ENCODE measurements at regions not wholly inside any gene's neighbourhood (a gene's known extent, or its start where the extent isn't known, plus 50 kb on each side); places are given as distances from the start of the nearest gene placed in this dataset.

DNA sequence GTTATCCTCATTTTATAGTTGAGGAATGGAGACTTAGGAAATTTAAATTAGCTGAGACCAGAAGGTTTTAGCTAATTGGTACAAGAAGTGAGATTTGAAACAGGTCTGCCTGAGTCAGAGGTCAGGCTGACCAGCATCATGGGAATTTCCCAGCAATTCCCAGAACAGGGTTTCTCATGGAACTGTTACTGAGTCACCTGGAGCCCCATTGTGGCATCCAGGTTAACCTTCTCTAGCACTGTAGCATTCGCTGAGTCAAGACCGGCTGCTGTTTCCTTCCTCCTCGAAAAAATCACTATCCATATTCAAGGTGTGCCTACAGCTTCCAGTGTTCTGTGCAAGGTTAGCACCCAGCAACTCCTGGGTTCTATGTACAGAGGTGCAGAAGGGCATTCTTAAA is 238.0 kb upstream of the MAN1A1 start:
- no peak for DNase-seq

GRCh38 chr6:119586250-119586882 is 236.8 kb upstream of the MAN1A1 start:
- peak in 3 of 4 experiments; percentile 14 to 36 (median 32) for DNase-seq

- no peak for DNase-seq
Observed at GRCh38 chr6:119584088-119584487, 234.5 kb upstream of the MAN1A1 start.

GRCh38 chr6:119581220-119581619 is 231.7 kb upstream of the MAN1A1 start:
- DNase-seq = no peak

- no peak for DNase-seq
Observed at GRCh38 chr6:119575721-119576120, 226.2 kb upstream of the MAN1A1 start.

GRCh38 chr6:119568580-119568979 is 219.0 kb upstream of the MAN1A1 start:
- no peak for DNase-seq

DNA sequence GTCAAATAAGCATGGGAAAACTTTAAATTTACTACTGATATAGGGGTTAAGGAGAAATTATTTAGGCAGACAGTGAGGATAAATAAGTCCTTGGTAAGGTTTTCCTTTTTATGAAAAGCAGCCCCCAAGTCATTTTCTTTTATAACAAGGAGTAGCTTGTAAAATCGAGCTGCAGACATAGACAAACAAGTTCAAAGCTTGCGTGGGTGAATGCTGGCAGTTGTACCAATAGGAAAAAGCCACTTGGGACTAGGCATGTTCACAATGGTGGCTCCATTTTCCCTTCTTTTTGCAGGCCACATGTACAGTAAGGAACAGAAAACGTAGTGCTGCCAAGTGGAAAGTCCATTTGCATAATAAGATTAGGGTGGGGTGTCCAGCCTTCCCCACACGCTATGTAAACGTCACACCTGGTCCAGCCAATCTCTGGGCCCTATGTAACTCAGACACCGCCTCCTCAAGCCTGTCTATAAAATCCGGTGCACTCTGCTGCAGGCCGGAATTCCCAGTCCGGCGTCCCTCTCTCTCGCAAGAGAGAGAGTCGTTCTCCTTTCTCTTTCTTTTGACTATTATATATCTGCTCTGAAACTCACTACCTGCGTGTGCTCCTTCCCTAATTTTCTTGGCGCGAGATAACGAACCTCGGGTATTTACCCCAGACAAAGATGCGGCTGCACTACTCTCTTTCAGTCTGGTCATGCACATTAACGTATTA is 217.1 kb upstream of the MAN1A1 start:
- DNase-seq = no peak

GRCh38 chr6:119565893-119566292 is 216.3 kb upstream of the MAN1A1 start:
- DNase-seq = no peak

DNA sequence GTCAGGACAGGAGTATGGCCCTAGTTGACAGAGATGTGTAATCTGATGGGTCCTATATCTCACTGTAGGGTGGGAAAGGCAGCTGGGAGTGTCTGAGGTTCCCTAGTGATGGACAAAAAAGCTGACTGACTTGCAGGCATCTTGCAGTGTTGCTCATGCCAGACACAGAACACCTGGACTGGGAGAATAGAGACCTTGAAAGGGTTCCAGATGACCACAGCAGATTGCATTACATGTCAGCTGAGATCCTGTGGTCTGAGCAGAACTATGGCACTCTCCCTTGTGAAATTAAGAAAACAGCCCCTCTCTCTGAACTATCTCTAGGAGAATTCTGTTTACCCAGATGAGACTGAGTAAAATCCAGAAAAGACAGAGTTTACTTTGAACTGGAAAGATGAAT is 212.6 kb upstream of the MAN1A1 start:
- DNase-seq = no peak

GRCh38 chr6:119559586-119559985 is 210.0 kb upstream of the MAN1A1 start:
- peak in 3 of 4 experiments; percentile 6 to 67 (median 55) for DNase-seq

GRCh38 chr6:119557239-119557638 is 207.7 kb upstream of the MAN1A1 start:
- no peak for DNase-seq

DNA sequence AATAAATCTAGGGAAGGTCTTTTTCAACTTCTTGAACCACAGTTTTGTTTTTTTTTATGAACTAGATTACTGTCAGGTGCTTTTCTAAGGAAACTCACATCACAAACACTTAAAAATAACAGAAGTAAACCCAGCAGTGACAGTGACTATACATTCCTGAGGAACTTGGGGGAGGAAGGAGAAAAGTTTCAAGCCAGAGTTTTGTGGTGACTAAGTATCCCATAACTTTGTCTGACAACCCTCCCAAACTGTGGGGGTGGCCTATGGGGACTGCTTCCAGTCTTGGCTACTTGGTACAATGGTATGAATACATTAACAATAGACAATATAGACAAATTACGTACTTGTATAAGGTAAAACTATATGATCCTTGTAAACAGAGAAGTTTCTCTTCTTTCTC is 202.5 kb upstream of the MAN1A1 start:
- DNase-seq = peak; percentile 30 to 52 (median 39)

DNA sequence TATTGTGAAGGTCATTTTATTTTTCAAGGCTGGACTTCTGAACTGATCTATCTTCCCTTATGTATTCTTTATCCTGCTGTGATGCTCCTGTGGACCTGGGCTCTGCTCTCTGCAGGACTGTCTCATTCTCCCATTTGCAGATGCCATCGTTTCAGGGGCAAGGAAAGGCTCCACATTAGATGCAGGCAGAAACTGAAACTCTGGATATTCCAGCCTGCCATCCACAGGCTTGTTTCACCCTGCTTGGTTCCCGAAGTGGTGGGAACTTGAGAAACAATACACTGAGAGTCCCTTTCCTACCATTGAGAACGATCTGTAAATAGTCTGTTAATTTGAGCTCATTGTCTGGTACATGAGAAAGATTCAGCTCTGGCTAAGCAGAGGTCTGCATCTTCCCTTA is 197.5 kb upstream of the MAN1A1 start:
- no peak for DNase-seq

DNA sequence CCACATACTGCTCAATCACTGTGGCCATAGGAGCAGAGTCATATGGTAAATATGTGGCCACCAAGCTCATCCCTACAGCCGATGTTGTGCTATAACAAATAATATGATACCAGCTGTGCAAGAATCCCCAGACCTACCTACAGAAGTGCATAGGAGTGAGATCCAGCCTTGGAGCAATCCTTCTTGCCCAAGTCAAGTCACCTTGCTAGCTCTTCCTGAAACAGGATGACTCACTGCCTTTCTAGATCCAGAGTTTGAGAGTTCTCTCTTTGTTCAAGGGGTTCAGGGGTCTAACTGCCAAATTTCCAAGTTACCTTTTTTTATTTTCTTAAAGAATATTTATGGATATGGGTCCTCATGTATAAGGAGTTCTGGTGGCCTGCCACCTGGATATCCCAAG is 195.7 kb upstream of the MAN1A1 start:
- no peak for DNase-seq

DNA sequence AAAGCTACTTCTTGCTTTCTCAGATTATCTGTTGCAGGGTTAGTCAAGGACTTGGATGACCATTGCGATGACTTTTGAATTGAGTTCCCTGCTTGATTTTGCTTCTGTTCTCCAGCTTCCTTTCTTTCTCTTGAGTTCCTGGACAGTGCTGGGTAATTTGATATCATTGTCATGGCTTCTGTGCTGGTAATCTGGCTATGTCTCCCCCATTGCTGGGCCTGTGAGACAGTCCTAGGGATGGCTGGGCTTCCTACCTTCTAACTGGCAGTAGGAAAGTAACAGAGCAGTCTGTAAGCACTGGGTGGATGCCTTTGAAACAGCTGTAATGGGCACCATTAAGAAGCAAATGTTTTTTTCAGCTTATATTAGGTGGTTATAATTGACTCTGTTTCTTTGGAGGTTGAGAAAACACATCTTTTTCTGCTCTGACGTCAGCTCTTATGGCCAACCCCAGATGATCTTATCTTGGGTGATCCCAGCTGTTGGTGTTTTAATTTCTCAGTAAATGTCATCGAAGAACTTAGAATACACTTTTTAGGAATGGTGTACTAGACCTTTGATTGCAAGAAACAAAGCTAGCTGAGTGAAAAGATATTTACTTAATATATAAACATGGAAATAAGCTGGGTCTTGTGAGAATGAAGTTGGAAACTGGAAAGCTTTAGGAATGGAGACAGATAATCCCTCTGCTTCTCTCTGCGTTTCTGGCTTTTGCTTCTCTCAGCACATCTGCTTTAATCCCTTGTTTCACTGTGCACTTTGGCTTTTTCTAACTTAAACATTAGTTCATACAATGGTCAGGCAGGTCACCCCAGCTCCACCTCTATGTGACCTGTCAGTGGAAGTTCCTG is 195.0 kb upstream of the MAN1A1 start:
- no peak for DNase-seq

DNA sequence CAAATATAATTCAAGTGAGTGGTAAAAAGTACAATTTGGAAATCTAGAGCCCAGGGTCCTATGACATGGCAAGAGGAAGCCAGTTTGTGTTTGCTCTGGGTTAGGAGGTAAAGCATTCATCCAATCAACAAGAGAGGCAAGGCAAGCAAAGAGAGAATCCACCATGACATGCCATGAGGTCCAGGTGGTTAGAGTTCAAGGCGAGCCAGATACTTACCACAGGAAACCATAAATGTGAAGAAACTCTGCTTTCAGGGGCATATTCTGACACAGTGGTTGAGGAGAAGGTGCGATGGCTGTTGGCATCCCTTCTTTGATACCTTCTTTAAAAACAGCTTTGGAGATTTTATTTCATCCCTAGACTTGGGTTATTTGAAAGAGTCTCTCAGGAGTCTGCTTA is 193.8 kb upstream of the MAN1A1 start:
- no peak for DNase-seq

GRCh38 chr6:119542037-119542436 is 192.5 kb upstream of the MAN1A1 start:
- no peak for DNase-seq

GRCh38 chr6:119541132-119541905 is 191.8 kb upstream of the MAN1A1 start:
- no peak for DNase-seq

GRCh38 chr6:119540417-119540816 is 190.9 kb upstream of the MAN1A1 start:
- no peak for DNase-seq

- no peak for DNase-seq
Observed at GRCh38 chr6:119539066-119539746, 189.6 kb upstream of the MAN1A1 start.

- peak in 1 of 4 experiments; percentile 18 for DNase-seq
Observed at GRCh38 chr6:119536666-119537065, 187.1 kb upstream of the MAN1A1 start.

- DNase-seq = no peak
Observed at GRCh38 chr6:119535332-119535731, 185.8 kb upstream of the MAN1A1 start.
